GM10266 (cell line): ENCODE measurements at regions not wholly inside any gene's neighbourhood (a gene's known extent, or its start where the extent isn't known, plus 50 kb on each side); places are given as distances from the start of the nearest gene placed in this dataset.

Source experiments
- DNase-seq: peaks from one replicate; pipeline ENCODE4 v3.0.0; 2012; ENCODE audit errors: extremely low spot score
- TF ChIP-seq, protein P1 (sequence below): IDR thresholded peaks from 2 replicates; pipeline ENCODE4 v1.5.1; 2012; ENCODE audit warnings: mild to moderate bottlenecking, low read depth; ENCODE audit not compliant: control insufficient read depth, insufficient read depth; ENCODE audit errors: missing control alignments

DNA sequence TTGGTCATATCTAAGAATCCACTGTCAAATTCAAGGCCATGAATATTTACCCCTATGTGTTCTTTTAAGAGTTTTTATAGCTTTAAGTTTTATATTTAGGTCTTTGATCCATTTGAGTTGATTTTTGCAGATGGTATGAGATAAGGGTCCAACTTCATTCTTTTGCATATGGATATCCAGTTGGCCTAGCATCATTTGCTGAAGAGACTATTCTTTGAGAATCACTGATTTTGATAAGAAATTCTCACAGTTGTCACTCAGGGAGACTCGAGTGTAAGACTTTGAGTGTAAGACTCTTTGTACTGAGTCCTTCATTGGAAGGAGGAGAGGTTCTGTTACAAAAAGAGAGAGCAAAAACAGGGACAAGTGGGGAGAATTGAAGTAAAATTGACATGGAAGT, 74.8 kb downstream of the CBLL2 start:
- TF ChIP-seq, protein P1, sequence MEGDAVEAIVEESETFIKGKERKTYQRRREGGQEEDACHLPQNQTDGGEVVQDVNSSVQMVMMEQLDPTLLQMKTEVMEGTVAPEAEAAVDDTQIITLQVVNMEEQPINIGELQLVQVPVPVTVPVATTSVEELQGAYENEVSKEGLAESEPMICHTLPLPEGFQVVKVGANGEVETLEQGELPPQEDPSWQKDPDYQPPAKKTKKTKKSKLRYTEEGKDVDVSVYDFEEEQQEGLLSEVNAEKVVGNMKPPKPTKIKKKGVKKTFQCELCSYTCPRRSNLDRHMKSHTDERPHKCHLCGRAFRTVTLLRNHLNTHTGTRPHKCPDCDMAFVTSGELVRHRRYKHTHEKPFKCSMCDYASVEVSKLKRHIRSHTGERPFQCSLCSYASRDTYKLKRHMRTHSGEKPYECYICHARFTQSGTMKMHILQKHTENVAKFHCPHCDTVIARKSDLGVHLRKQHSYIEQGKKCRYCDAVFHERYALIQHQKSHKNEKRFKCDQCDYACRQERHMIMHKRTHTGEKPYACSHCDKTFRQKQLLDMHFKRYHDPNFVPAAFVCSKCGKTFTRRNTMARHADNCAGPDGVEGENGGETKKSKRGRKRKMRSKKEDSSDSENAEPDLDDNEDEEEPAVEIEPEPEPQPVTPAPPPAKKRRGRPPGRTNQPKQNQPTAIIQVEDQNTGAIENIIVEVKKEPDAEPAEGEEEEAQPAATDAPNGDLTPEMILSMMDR = no peak
- DNase-seq = no peak

DNA sequence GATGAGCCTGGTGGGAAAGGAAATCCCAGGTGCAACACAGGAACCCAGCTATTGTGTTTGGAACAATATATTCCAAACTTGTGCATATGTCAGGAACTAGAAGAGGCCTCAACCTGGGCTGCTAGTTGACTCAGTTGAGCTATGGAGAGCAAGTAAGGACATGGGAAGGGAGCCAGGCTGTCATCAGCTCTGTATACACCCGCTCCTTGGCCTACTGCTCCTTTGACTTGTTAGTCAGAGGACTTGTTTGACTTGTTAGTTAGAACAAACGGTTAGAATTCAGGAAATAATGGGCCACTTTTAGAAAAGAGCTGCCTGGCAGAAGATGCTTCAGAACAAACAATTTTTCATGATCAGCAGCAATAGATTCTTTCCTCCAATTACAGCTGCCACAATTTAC, 76.4 kb downstream of the CBLL2 start:
- TF ChIP-seq, protein P1 = no peak
- no peak for DNase-seq

DNA sequence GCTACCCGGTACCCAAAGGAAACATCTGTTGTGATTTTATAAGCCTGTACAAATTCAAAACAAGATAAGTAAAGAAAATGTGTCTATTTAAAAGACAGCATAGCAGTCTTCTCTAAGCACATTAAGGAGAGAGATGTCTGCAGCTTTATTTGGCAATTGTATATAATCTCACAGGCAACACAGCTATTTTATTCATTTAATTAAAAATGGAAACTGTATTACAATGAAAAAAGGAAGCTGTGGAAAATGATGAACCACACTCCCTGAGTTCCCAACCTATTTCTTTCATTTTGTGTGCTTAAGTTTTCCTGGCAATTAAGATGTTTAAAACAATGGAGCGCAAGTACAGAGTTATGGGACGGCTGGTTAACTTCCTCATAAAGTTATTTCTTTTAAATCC, 78.4 kb downstream of the CBLL2 start:
- TF ChIP-seq, protein P1 = no peak

DNA sequence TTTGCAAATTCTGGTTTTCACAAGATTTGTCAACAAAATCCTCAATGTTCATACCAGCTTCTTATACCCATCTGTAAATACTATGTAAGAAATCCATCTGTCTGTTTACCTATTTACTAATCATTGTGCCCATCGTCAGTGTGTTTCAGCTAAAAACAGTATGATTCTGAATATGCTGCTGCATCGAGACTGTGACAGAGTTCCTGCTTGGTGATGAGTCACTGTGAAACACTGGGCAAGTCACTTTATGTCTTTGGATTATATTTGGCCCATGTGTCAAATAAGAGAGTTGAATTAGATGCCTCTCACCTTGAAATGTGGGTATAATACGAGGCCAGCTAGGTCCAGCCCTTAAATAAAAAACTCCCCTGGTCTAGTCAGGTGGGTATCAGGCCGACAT, 79.3 kb downstream of the CBLL2 start:
- TF ChIP-seq, protein P1 = no peak
- DNase-seq = no peak

More for the DNA sequence above, 78.4 kb downstream of the CBLL2 start:
- no peak for DNase-seq

DNA sequence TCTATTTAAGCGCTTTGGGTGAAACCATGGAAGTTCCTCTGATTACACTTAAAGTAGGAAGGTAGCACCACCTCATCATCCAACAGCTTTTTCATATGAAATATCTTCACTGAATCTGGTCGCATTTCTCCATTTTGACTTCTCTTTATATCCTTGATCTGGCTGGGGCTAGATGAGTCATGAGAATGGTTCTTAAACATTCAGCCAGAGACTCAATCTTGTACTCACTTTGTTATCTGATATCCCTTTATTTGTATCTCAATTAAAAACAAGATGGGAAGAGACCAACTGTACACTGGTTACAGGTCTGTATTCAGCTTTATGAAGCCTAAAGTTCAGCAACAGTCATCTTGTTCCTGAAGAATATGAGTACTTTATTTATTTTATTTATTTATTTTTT, 84.9 kb downstream of the CBLL2 start:
- TF ChIP-seq, protein P1 = no peak
- DNase-seq = no peak

DNA sequence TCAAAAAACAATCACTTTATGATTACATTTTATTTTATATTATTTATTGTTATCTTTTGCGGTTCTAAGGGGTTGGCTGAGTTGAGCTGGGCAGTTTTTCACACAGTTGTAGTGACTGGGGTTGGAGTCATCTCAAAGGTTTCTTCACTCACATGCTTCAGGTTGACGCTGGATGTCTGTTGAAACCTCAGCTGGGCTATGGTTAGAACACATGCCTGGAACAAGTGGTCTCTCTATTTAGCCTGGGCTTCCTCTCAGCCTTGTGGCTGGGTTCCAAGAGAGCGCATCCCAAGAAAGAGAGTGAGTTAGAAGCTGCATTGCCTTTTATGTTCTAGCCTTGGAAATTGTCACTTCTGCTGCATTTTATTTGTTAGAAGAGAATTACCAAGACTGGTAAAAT, 87.4 kb downstream of the CBLL2 start:
- TF ChIP-seq, protein P1 = no peak
- no peak for DNase-seq

DNA sequence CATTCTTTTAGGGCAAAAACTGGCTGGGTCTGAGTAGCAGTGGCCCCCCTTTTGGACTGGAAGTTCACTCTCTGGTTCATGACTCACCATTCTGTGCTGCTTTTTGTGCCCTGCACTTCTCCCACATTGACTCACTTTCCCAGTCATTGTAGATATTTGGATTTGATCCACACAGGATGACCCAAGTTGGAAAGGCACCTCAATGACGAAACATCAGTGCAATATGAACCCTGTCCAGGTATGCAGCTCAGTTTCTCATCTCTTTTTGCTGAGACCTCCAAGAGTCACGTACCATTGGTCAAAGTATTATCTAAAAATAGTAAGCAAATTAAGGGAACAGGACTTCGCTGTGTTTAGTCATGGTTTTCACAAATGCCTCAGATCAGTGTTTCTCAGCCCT, 92.7 kb downstream of the CBLL2 start:
- TF ChIP-seq, protein P1 = no peak
- DNase-seq = no peak
